ENCODE measurements at regions not wholly inside any gene's neighbourhood (a gene's known extent, or its start where the extent isn't known, plus 50 kb on each side); places are given as distances from the start of the nearest gene placed in this dataset.

- H3K4me3 ChIP-seq (ENCODE audit: low read depth, low read length), result no peak overlapping the region
- TF ChIP-seq MAX (IDR thresholded peaks at IDR 0.05; ENCODE audit: low read depth, low read length) (no peak), CTCF (IDR thresholded peaks at IDR 0.05; ENCODE audit: low read depth, low read length) (no peak), MYC (IDR thresholded peaks at IDR 0.05; ENCODE audit: low read depth, low read length) (no peak), POLR2A (IDR thresholded peaks at IDR 0.05; ENCODE audit: extremely low read depth, insufficient read length) (no peak)
- no peak for DNase-seq (ENCODE audit: low read depth)
Observed at GRCh38 chr5:61689153-61689846, 357.2 kb downstream of the ZSWIM6 start.

- TF ChIP-seq POLR2A (IDR thresholded peaks at IDR 0.05; ENCODE audit: extremely low read depth, insufficient read length) (no peak), MYC (IDR thresholded peaks at IDR 0.05; ENCODE audit: low read depth, low read length) (no peak), CTCF (IDR thresholded peaks at IDR 0.05; ENCODE audit: low read depth, low read length) (no peak), MAX (IDR thresholded peaks at IDR 0.05; ENCODE audit: low read depth, low read length) (no peak)
- DNase-seq (ENCODE audit: low read depth), result no peak
- H3K4me3 ChIP-seq (ENCODE audit: low read depth, low read length), result no peak overlapping the region
Observed at GRCh38 chr5:61697809-61698558, 365.9 kb downstream of the ZSWIM6 start.

GRCh38 chr5:61701877-61702602 lies 370.0 kb downstream of the ZSWIM6 start:
- TF ChIP-seq CTCF (IDR thresholded peaks at IDR 0.05; ENCODE audit: low read depth, low read length), result no peak
- TF ChIP-seq MYC (IDR thresholded peaks at IDR 0.05; ENCODE audit: low read depth, low read length), result no peak
- no peak for TF ChIP-seq POLR2A (IDR thresholded peaks at IDR 0.05; ENCODE audit: extremely low read depth, insufficient read length)
- no peak for TF ChIP-seq MAX (IDR thresholded peaks at IDR 0.05; ENCODE audit: low read depth, low read length)
- no peak overlapping the region for H3K4me3 ChIP-seq (ENCODE audit: low read depth, low read length)
- no peak for DNase-seq (ENCODE audit: low read depth)

GRCh38 chr5:61702784-61703183 lies 370.7 kb downstream of the ZSWIM6 start:
- no peak overlapping the region for H3K4me3 ChIP-seq (ENCODE audit: low read depth, low read length)
- no peak for TF ChIP-seq MAX (IDR thresholded peaks at IDR 0.05; ENCODE audit: low read depth, low read length)
- DNase-seq (ENCODE audit: low read depth), result no peak

- TF ChIP-seq CTCF (IDR thresholded peaks at IDR 0.05; ENCODE audit: low read depth, low read length) (no peak), MAX (IDR thresholded peaks at IDR 0.05; ENCODE audit: low read depth, low read length) (no peak), POLR2A (IDR thresholded peaks at IDR 0.05; ENCODE audit: extremely low read depth, insufficient read length) (no peak), MYC (IDR thresholded peaks at IDR 0.05; ENCODE audit: low read depth, low read length) (no peak)
- H3K4me3 ChIP-seq (ENCODE audit: low read depth, low read length), result no peak overlapping the region
- DNase-seq (ENCODE audit: low read depth), result no peak
Observed at GRCh38 chr5:61704289-61704688, 372.2 kb downstream of the ZSWIM6 start.

GRCh38 chr5:61706751-61707150 lies 374.7 kb downstream of the ZSWIM6 start:
- TF ChIP-seq MYC (IDR thresholded peaks at IDR 0.05; ENCODE audit: low read depth, low read length), result no peak
- no peak for TF ChIP-seq MAX (IDR thresholded peaks at IDR 0.05; ENCODE audit: low read depth, low read length)
- no peak for TF ChIP-seq POLR2A (IDR thresholded peaks at IDR 0.05; ENCODE audit: extremely low read depth, insufficient read length)
- TF ChIP-seq CTCF (IDR thresholded peaks at IDR 0.05; ENCODE audit: low read depth, low read length), result no peak
- no peak for DNase-seq (ENCODE audit: low read depth)
- H3K4me3 ChIP-seq (ENCODE audit: low read depth, low read length), result no peak overlapping the region

All from NB4 (cell line).